ENCODE measurements at regions not wholly inside any gene's neighbourhood (a gene's known extent, or its start where the extent isn't known, plus 50 kb on each side); places are given as distances from the start of the nearest gene placed in this dataset.

- TF ChIP-seq, protein P1, sequence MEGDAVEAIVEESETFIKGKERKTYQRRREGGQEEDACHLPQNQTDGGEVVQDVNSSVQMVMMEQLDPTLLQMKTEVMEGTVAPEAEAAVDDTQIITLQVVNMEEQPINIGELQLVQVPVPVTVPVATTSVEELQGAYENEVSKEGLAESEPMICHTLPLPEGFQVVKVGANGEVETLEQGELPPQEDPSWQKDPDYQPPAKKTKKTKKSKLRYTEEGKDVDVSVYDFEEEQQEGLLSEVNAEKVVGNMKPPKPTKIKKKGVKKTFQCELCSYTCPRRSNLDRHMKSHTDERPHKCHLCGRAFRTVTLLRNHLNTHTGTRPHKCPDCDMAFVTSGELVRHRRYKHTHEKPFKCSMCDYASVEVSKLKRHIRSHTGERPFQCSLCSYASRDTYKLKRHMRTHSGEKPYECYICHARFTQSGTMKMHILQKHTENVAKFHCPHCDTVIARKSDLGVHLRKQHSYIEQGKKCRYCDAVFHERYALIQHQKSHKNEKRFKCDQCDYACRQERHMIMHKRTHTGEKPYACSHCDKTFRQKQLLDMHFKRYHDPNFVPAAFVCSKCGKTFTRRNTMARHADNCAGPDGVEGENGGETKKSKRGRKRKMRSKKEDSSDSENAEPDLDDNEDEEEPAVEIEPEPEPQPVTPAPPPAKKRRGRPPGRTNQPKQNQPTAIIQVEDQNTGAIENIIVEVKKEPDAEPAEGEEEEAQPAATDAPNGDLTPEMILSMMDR (IDR thresholded peaks at IDR 0.05; ENCODE audit: insufficient read depth, low read length), result no peak
- TF ChIP-seq REST (IDR thresholded peaks at IDR 0.05; ENCODE audit: insufficient replicate concordance, low read depth), result no peak
These were observed 213.9 kb upstream of the TSHZ3 start for GRCh38 chr19:31562966-31563612.

Data from HL-60 (cell line).